IMR-90 (cell line): ENCODE measurements at regions not wholly inside any gene's neighbourhood (a gene's known extent, or its start where the extent isn't known, plus 50 kb on each side); places are given as distances from the start of the nearest gene placed in this dataset.
A peak's percentile ranks its signal among the peaks of the same experiment; 100 is the strongest.

Source experiments
- ATAC-seq: fragments of 200-7000 bp; cut with Tn5 transposase; 2 replicates; pipeline ENCODE4 v1.9.1; 2020; ENCODE audit warnings: low read depth, mild to moderate bottlenecking, moderate library complexity
- BruUV-seq: library from RNA; stranded (reverse); fragments of 400-500 nt; replicated peaks from 2 replicates; lab custom pipeline; 2021; lab: Mats Ljungman, UMichigan
- CTCF ChIA-PET: fragments of 300-600 bp; formaldehyde crosslinking; extraction: SDS; loops from one replicate; lab custom pipeline; 2021; ENCODE audit warnings: antibody characterized with exemption; lab: Yijun Ruan, JAX
- POLR2A ChIA-PET: fragments of 300-600 bp; sonication (Branson Sonifier 250); formaldehyde crosslinking; loops from one replicate; lab custom pipeline; 2022; ENCODE audit warnings: antibody characterized with exemption; ENCODE audit not compliant: unreplicated experiment; lab: Charles Lee
- DNase-seq: peaks from one replicate; pipeline ENCODE4 v3.0.0; 2013
- H2AFZ ChIP-seq: replicated peaks from 2 replicates; pipeline ENCODE3; 2013; ENCODE audit warnings: low read length, mild to moderate bottlenecking; ENCODE audit not compliant: poor library complexity
- H2AK5ac ChIP-seq: 2 replicates; pipeline ENCODE4 v1.6.1; 2013; ENCODE audit warnings: low read depth, low read length, inconsistent platforms
- H2AK9ac ChIP-seq: replicated peaks from 2 replicates; pipeline ENCODE3; 2013; ENCODE audit warnings: mild to moderate bottlenecking, low read depth, low read length, moderate library complexity; ENCODE audit not compliant: poor library complexity
- H2BK120ac ChIP-seq: 2 replicates; pipeline ENCODE4 v1.6.1; 2013; ENCODE audit warnings: low read depth, low read length, inconsistent platforms
- H2BK15ac ChIP-seq: 3 replicates; pipeline ENCODE4 v1.6.1; 2013; ENCODE audit warnings: low read depth, low read length, inconsistent platforms
- H2BK20ac ChIP-seq: 2 replicates; pipeline ENCODE4 v1.6.1; 2013; ENCODE audit warnings: low read depth, mild to moderate bottlenecking, inconsistent platforms, low read length, moderate library complexity
- H2BK5ac ChIP-seq: 2 replicates; pipeline ENCODE4 v1.6.1; 2013; ENCODE audit warnings: mild to moderate bottlenecking, low read depth, low read length, inconsistent platforms; ENCODE audit not compliant: poor library complexity, severe bottlenecking
- H3K14ac ChIP-seq: replicated peaks from 2 replicates; pipeline ENCODE4 v1.6.1; 2013; ENCODE audit warnings: low read depth, low read length, inconsistent platforms
- H3K18ac ChIP-seq: 2 replicates; pipeline ENCODE4 v1.6.1; 2013; ENCODE audit warnings: low read depth, low read length, control low read depth
- H3K23ac ChIP-seq: 2 replicates; pipeline ENCODE4 v1.6.1; 2013; ENCODE audit warnings: low read depth, low read length, inconsistent platforms
- H3K27ac ChIP-seq: 2 replicates; pipeline ENCODE4 v1.5.1; 2013; ENCODE audit warnings: mild to moderate bottlenecking, control low read depth, low read length; ENCODE audit not compliant: insufficient read depth
- H3K27me3 ChIP-seq: 2 replicates; pipeline ENCODE4 v1.6.1; 2013; ENCODE audit warnings: low read length; ENCODE audit not compliant: control insufficient read depth, insufficient read depth
- H3K36me3 ChIP-seq: 2 replicates; pipeline ENCODE4 v1.6.1; 2013; ENCODE audit warnings: low read length, mixed read lengths; ENCODE audit not compliant: control insufficient read depth, insufficient read depth
- H3K4ac ChIP-seq: 2 replicates; pipeline ENCODE4 v1.6.1; 2013; ENCODE audit warnings: low read depth, low read length, inconsistent platforms
- H3K4me1 ChIP-seq: 2 replicates; pipeline ENCODE4 v1.6.1; 2013; ENCODE audit warnings: low read length, mixed read lengths; ENCODE audit not compliant: control insufficient read depth, insufficient read depth
- H3K4me2 ChIP-seq: 2 replicates; pipeline ENCODE4 v1.6.1; 2013; ENCODE audit warnings: low read depth, mild to moderate bottlenecking, control low read depth, low read length, moderate library complexity
- H3K4me3 ChIP-seq: 2 replicates; pipeline ENCODE4 v1.5.1; 2013; ENCODE audit warnings: low read depth, mild to moderate bottlenecking, control low read depth, low read length, moderate library complexity; ENCODE audit not compliant: insufficient read depth
- H3K56ac ChIP-seq: 2 replicates; pipeline ENCODE4 v1.6.1; 2013; ENCODE audit warnings: low read length, inconsistent platforms; ENCODE audit not compliant: insufficient read depth; ENCODE audit errors: extremely low read depth
- H3K79me1 ChIP-seq, 2 experiments: 2 replicates each; pipeline ENCODE4 v1.6.1; 2013; ENCODE audit warnings: low read length in 2 of 2, inconsistent platforms in 1 of 2, low read depth in 1 of 2
- H3K9ac ChIP-seq: 2 replicates; pipeline ENCODE4 v1.6.1; 2013; ENCODE audit warnings: low read depth, low read length, control low read depth
- H3K9me1 ChIP-seq: 2 replicates; pipeline ENCODE4 v1.6.1; 2013; ENCODE audit warnings: low read length, inconsistent platforms; ENCODE audit not compliant: insufficient read depth
- H3K9me3 ChIP-seq: 2 replicates; pipeline ENCODE4 v1.6.1; 2013; ENCODE audit warnings: low read length; ENCODE audit not compliant: control insufficient read depth, insufficient read depth
- H4K20me1 ChIP-seq: 2 replicates; pipeline ENCODE4 v1.6.1; 2013; ENCODE audit warnings: low read length, inconsistent platforms; ENCODE audit not compliant: insufficient read depth
- H4K5ac ChIP-seq: 2 replicates; pipeline ENCODE4 v1.6.1; 2013; ENCODE audit warnings: mild to moderate bottlenecking, low read depth, low read length, control low read depth
- H4K8ac ChIP-seq, 2 experiments: 2 replicates each; pipeline ENCODE4 v1.6.1; 2013; ENCODE audit warnings: low read depth in 2 of 2, low read length in 2 of 2, control low read depth in 1 of 2, inconsistent platforms in 1 of 2
- H4K91ac ChIP-seq: 2 replicates; pipeline ENCODE4 v1.6.1; 2013; ENCODE audit warnings: low read depth, low read length, inconsistent platforms; ENCODE audit not compliant: insufficient read depth
- BHLHE40 ChIP-seq: fragments of 150-350 bp; IDR thresholded peaks from 2 replicates; pipeline ENCODE4 v1.6.1; 2016; ENCODE audit warnings: mild to moderate bottlenecking, low read depth, low read length
- MAFK ChIP-seq: IDR thresholded peaks from 2 replicates; pipeline ENCODE4 v1.6.1; 2012; ENCODE audit warnings: low read depth, low read length, improper control_type of control experiment
- WGBS, 2 experiments: methylation state at CpG; one replicate each; pipeline versions ENCODE4 v1.1.5 to v1.1.7; 2013; ENCODE audit warnings: missing lambda C conversion rate in 2 of 2; ENCODE audit not compliant: insufficient read length in 1 of 2; ENCODE audit errors: extremely low coverage in 2 of 2; 5-methylcytosine and 5-hydroxymethylcytosine counted together
- dilution Hi-C: fragments of 300-500 bp; cut with HindIII; formaldehyde crosslinking; loops from one replicate; pipeline ENCODE4 v1.14.3; 2018; ENCODE audit warnings: low sequenced_read_pairs; ENCODE audit not compliant: unreplicated experiment
- in situ Hi-C: fragments of 300-500 bp; cut with MboI; formaldehyde crosslinking; loops from 3 replicates; pipeline ENCODE4 v1.14.3; 2019; ENCODE audit warnings: low sequenced_read_pairs, inconsistent platforms, mixed read lengths
- intact Hi-C: fragments of 100-400 bp; cut with micrococcal nuclease; formaldehyde crosslinking; loops from 2 replicates; pipeline ENCODE4 v1.10.0; 2022

DNA sequence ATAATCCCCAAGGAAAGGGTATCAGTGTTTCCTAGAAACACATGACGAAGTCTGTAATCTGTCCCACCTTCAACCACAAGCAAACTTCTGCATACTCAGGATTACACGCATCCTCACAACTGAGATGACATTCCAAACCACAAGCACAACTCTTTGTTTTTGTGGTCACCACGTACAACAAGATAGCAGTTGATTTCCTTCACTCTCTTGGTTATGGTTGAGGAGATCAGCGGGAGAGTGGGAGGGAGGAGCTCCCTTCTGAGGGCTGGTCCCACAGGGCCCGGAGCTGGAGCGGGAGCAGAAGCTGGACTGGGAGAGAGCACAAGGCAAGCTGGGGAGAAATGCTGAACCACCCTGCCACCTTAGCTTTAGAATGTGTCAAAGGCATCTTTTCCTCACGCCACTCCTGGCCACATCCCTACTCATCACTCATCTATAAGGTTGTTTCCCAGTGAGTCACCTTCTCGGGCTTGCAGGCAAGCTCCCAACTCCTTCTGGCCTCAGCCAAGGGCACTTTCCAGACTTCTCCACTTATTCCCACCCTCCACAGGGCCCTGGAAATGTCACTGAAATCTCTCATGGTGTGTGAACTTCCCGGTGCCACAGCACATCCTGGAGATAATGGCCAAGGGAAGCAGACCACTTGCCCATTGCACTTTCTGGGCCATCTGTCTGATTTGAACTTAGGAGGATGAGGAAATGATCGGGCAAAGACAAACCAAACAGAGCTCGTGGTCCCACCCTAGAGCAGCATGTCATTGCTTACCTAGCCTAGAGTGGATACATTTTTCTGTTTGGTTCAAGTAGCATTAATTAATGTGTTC is 98.9 kb upstream of the LGALSL start:
- no peak for TF ChIP-seq MAFK
- 0 out of 2 replicates have a peak, but pooled peaks have one; percentile 7 for TF ChIP-seq BHLHE40
- no peak overlapping the region for H2AFZ ChIP-seq
- no TSS peak for BruUV-seq
- H3K9me1 ChIP-seq = no peaks in the 10 kb centered on the region
- no peak overlapping the region for H4K5ac ChIP-seq
- ChIA-PET CTCF (no interaction called here), POLR2A (no interaction called here)
- H3K56ac ChIP-seq = no peak overlapping the region
- no peak overlapping the region for H4K91ac ChIP-seq
- no peak overlapping the region for H2BK20ac ChIP-seq
- H3K4me1 ChIP-seq = peaks cover 5% of the 10 kb centered on the region; the same call in 1 of the 2 replicates
- H3K4me3 ChIP-seq = no peak overlapping the region
- H2BK120ac ChIP-seq = no peak overlapping the region
- no peak overlapping the region for H2BK15ac ChIP-seq
- H2AK9ac ChIP-seq = no peak overlapping the region
- 0% methylated on average over 2 of the region's 11 CpGs; no CpG with 5 or more reads in 1 of the 2 experiments for WGBS, 2 experiments
- in situ Hi-C loops (no loop called here), dilution Hi-C loops (no loop called here), intact Hi-C loops (no loop called here)
- H2BK5ac ChIP-seq = no peak overlapping the region
- ATAC-seq = no peak
- no peak overlapping the region for H3K9ac ChIP-seq
- peaks cover 3% of the 10 kb centered on the region; the same call in 1 of the 2 replicates for H3K9me3 ChIP-seq
- H3K79me1 ChIP-seq = no peaks in the 10 kb centered on the region
- no peaks in the 10 kb centered on the region for H3K36me3 ChIP-seq
- H2AK5ac ChIP-seq = no peak overlapping the region
- H3K27me3 ChIP-seq = peaks cover 31% of the 10 kb centered on the region
- H3K27ac ChIP-seq = no peak overlapping the region
- H4K8ac ChIP-seq = no peak overlapping the region
- no peak overlapping the region for H3K4ac ChIP-seq
- 0 out of 2 replicates have a peak, but pooled peaks cover 4% of the 10 kb centered on the region for H4K20me1 ChIP-seq
- peak; percentile 59 for DNase-seq
- H3K18ac ChIP-seq = no peak overlapping the region
- no peak overlapping the region for H3K14ac ChIP-seq
- no peak overlapping the region for H3K23ac ChIP-seq
- H3K4me2 ChIP-seq = no peak overlapping the region
